CD14-positive monocyte (primary cell): ENCODE measurements at regions not wholly inside any gene's neighbourhood (a gene's known extent, or its start where the extent isn't known, plus 50 kb on each side); places are given as distances from the start of the nearest gene placed in this dataset.

Source experiments
- DNase-seq, 3 donors: peaks; one replicate each; pipeline ENCODE4 v3.0.0-alpha.2; 2011 to 2022
- H2AFZ ChIP-seq: 2 replicates; pipeline ENCODE4 v1.6.0; 2012; ENCODE audit warnings: mild to moderate bottlenecking, low read depth, low read length, inconsistent platforms; ENCODE audit not compliant: insufficient read depth, poor library complexity, severe bottlenecking
- H3K27ac ChIP-seq, 2 donors: 1 replicate in 1 of 2; 2 replicates in 1 of 2; pipeline ENCODE4 v1.5.1; 2012 to 2013; ENCODE audit warnings: low read length in 2 of 2, control low read depth in 1 of 2, inconsistent platforms in 1 of 2, low read depth in 1 of 2, mild to moderate bottlenecking in 1 of 2
- H3K27me3 ChIP-seq, 2 donors: one replicate each; pipeline versions ENCODE4 v1.6.0 to v1.6.1; 2011 to 2013; ENCODE audit warnings: low read length in 2 of 2; ENCODE audit not compliant: control insufficient read depth in 2 of 2, insufficient read depth in 2 of 2
- H3K36me3 ChIP-seq, 2 donors: replicated peaks in 1 of 2; 1 replicate in 1 of 2; 2 replicates in 1 of 2; pipeline versions ENCODE4 v1.5.1 to v1.6.1; 2012 to 2013; ENCODE audit warnings: low read length in 2 of 2, control low read depth in 1 of 2, inconsistent platforms in 1 of 2, mild to moderate bottlenecking in 1 of 2; ENCODE audit not compliant: insufficient read depth in 2 of 2, control insufficient read depth in 1 of 2
- H3K4me1 ChIP-seq, 2 donors: 1 replicate in 1 of 2; 2 replicates in 1 of 2; pipeline versions ENCODE4 v1.5.1 to v1.6.1; 2012 to 2013; ENCODE audit warnings: low read length in 2 of 2, control low read depth in 1 of 2, inconsistent platforms in 1 of 2, mild to moderate bottlenecking in 1 of 2, moderate library complexity in 1 of 2; ENCODE audit not compliant: insufficient read depth in 2 of 2, control insufficient read depth in 1 of 2
- H3K4me2 ChIP-seq: replicated peaks from 2 replicates; pipeline ENCODE3; 2012; ENCODE audit warnings: low read length, moderate library complexity, mild to moderate bottlenecking; ENCODE audit not compliant: poor library complexity, severe bottlenecking; ENCODE audit errors: extremely low read depth
- H3K4me3 ChIP-seq, 3 experiments: fragments of 200-600 bp in 1 of 3; sonication (generic) in 1 of 3; replicated peaks in 1 of 3; 1 replicate in 2 of 3; 2 replicates in 1 of 3; pipeline ENCODE4 v1.5.1; 2011 to 2013; ENCODE audit warnings: low read length in 3 of 3, mild to moderate bottlenecking in 3 of 3, control low read depth in 2 of 3, low read depth in 2 of 3, inconsistent platforms in 1 of 3, moderate library complexity in 1 of 3
- H3K79me2 ChIP-seq: 2 replicates; pipeline ENCODE4 v1.6.0; 2012; ENCODE audit warnings: mild to moderate bottlenecking, control low read depth, inconsistent platforms, low read length, moderate library complexity; ENCODE audit not compliant: insufficient read depth
- H3K9ac ChIP-seq: 2 replicates; pipeline ENCODE4 v1.6.0; 2017; ENCODE audit warnings: low read length, mild to moderate bottlenecking; ENCODE audit not compliant: insufficient read depth, poor library complexity, severe bottlenecking
- H3K9me3 ChIP-seq, 2 donors: replicated peaks in 1 of 2; 1 replicate in 1 of 2; 2 replicates in 1 of 2; pipeline versions ENCODE4 v1.5.1 to v1.6.1; 2012 to 2013; ENCODE audit warnings: low read length in 2 of 2, control low read depth in 1 of 2; ENCODE audit not compliant: control insufficient read depth in 1 of 2, insufficient read depth in 1 of 2
- H4K20me1 ChIP-seq: 2 replicates; pipeline ENCODE4 v1.6.0; 2012; ENCODE audit warnings: mild to moderate bottlenecking, low read length, control low read depth, moderate library complexity; ENCODE audit not compliant: insufficient read depth
- H3K27ac Mint-ChIP-seq, 7 donors: one replicate each; pipeline ENCODE4 v1.8.0; 2020; ENCODE audit warnings: mild to moderate bottlenecking in 7 of 7, mixed read lengths in 7 of 7, moderate library complexity in 6 of 7, inconsistent platforms in 2 of 7
- H3K27me3 Mint-ChIP-seq, 3 donors: one replicate each; pipeline ENCODE4 v1.8.0; 2021 to 2022; ENCODE audit warnings: low read depth in 3 of 3, mild to moderate bottlenecking in 3 of 3, mixed read lengths in 3 of 3, moderate library complexity in 3 of 3, inconsistent platforms in 1 of 3
- H3K36me3 Mint-ChIP-seq, 2 donors: one replicate each; pipeline ENCODE4 v1.8.0; 2020; ENCODE audit warnings: mixed read lengths in 2 of 2, inconsistent platforms in 1 of 2, mild to moderate bottlenecking in 1 of 2
- H3K4me1 Mint-ChIP-seq: one replicate; pipeline ENCODE4 v1.8.0; 2020; ENCODE audit warnings: mild to moderate bottlenecking, mixed read lengths
- H3K4me3 Mint-ChIP-seq, 2 donors: one replicate each; pipeline ENCODE4 v1.8.0; 2020; ENCODE audit warnings: mild to moderate bottlenecking in 2 of 2, mixed read lengths in 2 of 2, moderate library complexity in 1 of 2
- H3K9me3 Mint-ChIP-seq, 7 donors: one replicate each; pipeline ENCODE4 v1.8.0; 2020 to 2022; ENCODE audit warnings: mixed read lengths in 7 of 7, mild to moderate bottlenecking in 6 of 7, moderate library complexity in 6 of 7, inconsistent platforms in 2 of 7
- WGBS: methylation state at CpG from one replicate; pipeline ENCODE4 v1.1.5; 2013; ENCODE audit warnings: missing lambda C conversion rate; ENCODE audit not compliant: insufficient coverage; 5-methylcytosine and 5-hydroxymethylcytosine counted together
- intact Hi-C, 2 donors: fragments of 100-400 bp; cut with micrococcal nuclease; formaldehyde crosslinking; loops; one replicate each; pipeline versions ENCODE4 v1.15.0 to v1.15.1; 2023
- TF ChIP-seq, protein P1 (sequence below): fragments of 200-600 bp; IDR thresholded peaks from one replicate; pipeline ENCODE4 v1.8.0; 2022; ENCODE audit warnings: antibody characterized with exemption, mild to moderate bottlenecking

DNA sequence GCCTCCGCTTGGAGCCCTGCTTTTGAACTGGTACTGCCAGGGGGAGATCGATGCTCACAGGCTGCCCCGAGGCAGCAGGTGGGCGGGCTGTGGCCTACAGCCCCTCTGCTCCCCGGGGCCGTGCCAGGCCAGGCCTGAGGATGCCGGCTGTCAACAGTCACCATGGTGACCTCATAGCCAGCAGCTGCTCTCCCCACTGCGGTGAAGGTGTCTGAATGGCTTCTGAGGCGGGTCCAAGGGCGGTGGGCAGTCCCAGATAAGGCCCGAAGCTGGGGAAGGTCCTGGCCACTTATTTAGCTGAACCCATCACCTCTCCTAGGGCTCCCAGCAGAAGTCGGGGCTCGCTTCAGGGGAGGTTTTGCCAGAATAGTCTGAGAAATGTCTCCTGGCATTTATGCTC lies 179.3 kb downstream of the ARHGAP12 start:
- H3K4me1 ChIP-seq: peaks cover 32 to 36% of the 10 kb centered on the region in 2 donors
- no peak overlapping the region for H3K9ac ChIP-seq
- Mint-ChIP-seq H3K27me3 (peaks cover 0 to 4% (median 0%) of the 10 kb centered on the region in 3 donors), H3K36me3 (peaks cover 0 to 2% of the 10 kb centered on the region in 2 donors), H3K27ac (peak overlapping the region in 1 of 7 donors; percentile 16), H3K9me3 (peaks cover 0 to 2% (median 0%) of the 10 kb centered on the region in 7 donors), H3K4me3 (no peak overlapping the region), H3K4me1 (peaks cover 40% of the 10 kb centered on the region)
- no peak overlapping the region for H3K4me3 ChIP-seq
- no peak overlapping the region for H3K4me2 ChIP-seq
- TF ChIP-seq, protein P1, sequence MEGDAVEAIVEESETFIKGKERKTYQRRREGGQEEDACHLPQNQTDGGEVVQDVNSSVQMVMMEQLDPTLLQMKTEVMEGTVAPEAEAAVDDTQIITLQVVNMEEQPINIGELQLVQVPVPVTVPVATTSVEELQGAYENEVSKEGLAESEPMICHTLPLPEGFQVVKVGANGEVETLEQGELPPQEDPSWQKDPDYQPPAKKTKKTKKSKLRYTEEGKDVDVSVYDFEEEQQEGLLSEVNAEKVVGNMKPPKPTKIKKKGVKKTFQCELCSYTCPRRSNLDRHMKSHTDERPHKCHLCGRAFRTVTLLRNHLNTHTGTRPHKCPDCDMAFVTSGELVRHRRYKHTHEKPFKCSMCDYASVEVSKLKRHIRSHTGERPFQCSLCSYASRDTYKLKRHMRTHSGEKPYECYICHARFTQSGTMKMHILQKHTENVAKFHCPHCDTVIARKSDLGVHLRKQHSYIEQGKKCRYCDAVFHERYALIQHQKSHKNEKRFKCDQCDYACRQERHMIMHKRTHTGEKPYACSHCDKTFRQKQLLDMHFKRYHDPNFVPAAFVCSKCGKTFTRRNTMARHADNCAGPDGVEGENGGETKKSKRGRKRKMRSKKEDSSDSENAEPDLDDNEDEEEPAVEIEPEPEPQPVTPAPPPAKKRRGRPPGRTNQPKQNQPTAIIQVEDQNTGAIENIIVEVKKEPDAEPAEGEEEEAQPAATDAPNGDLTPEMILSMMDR: no peak
- H2AFZ ChIP-seq: no peak overlapping the region
- no peak for DNase-seq
- WGBS: 94% methylated on average over 10 of the region's 13 CpGs
- intact Hi-C loops: no loop called here
- no peaks in the 10 kb centered on the region for H3K79me2 ChIP-seq
- H4K20me1 ChIP-seq: no peaks in the 10 kb centered on the region
- no peaks in the 10 kb centered on the region for H3K27me3 ChIP-seq
- no peaks in the 10 kb centered on the region for H3K36me3 ChIP-seq
- H3K9me3 ChIP-seq: no peaks in the 10 kb centered on the region
- H3K27ac ChIP-seq: no peak overlapping the region

DNA sequence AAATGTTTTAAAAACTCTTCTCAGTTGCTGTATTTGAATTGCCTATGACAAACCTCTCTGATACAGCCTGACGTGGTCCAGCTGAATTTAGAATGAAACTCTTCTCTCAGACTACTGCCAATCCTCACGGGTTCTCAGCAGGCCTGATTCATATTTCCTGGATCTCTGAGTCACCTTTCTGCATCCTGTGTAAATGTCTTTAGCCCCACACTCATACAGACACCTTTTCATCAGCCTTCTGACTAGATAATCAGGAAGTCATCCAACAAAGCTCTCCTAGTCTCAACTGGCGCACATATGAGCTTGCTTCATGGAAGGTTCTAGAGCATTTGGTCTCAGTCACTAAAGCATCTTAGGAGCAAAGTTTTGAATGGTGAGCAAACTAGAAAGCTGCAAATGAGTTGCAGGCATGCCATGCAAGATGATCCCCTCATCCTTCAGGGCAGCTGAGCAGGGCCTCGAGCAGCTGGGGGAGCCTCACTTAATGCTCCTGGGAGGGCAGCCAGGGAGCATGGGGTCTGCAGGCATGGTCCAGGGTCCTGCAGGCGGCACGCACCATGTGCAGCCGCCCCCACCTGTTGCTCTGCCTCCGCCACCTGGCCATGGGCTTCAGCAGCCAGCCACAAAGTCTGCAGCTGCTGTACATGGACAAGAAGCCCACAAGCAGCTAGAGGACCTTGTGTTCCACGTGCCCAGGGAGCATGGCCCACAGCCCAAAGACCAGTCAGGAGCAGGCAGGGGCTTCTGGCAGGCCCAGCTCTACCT lies 182.8 kb downstream of the ARHGAP12 start:
- no peak overlapping the region for H3K27ac ChIP-seq
- H3K4me3 Mint-ChIP-seq: no peak overlapping the region

More for the DNA sequence above, 182.8 kb downstream of the ARHGAP12 start:
- Histone ChIP-seq H3K36me3 (no peaks in the 10 kb centered on the region), H3K27me3 (no peaks in the 10 kb centered on the region), H4K20me1 (no peaks in the 10 kb centered on the region), H3K9me3 (no peaks in the 10 kb centered on the region), H3K9ac (no peak overlapping the region), H2AFZ (no peak overlapping the region), H3K79me2 (no peaks in the 10 kb centered on the region), H3K4me2 (no peak overlapping the region), H3K4me1 (peaks cover 5 to 9% of the 10 kb centered on the region in 2 donors), H3K4me3 (no peak overlapping the region)
- Mint-ChIP-seq H3K4me1 (peaks cover 10% of the 10 kb centered on the region), H3K9me3 (peaks cover 2 to 5% (median 2%) of the 10 kb centered on the region in 7 donors), H3K36me3 (no peaks in the 10 kb centered on the region), H3K27ac (peak overlapping the region in 1 of 7 donors; percentile 33), H3K27me3 (peaks cover 0 to 5% (median 0%) of the 10 kb centered on the region in 3 donors)
- intact Hi-C loops: no loop called here
- TF ChIP-seq, protein P1: no peak
- DNase-seq: peak; percentile 38 to 62 (median 45)
- WGBS: 88% methylated on average over 9 of the region's 9 CpGs
